Heart left ventricle (tissue), 13 donors: ENCODE measurements at regions not wholly inside any gene's neighbourhood (a gene's known extent, or its start where the extent isn't known, plus 50 kb on each side); places are given as distances from the start of the nearest gene placed in this dataset.

Experiments
- CTCF ChIP-seq, 12 donors: fragments of 200-600 bp; sonication (generic) in 4 of 12; IDR thresholded peaks; one replicate each; pipeline versions ENCODE4 v1.5.0 to v1.8.0; 2018 to 2022; ENCODE audit warnings: antibody characterized with exemption in 12 of 12, mild to moderate bottlenecking in 5 of 12
- POLR2A ChIP-seq, 2 donors: fragments of 450-650 bp; IDR thresholded peaks; one replicate each; pipeline ENCODE4 v1.6.1; 2017; ENCODE audit warnings: antibody characterized with exemption in 2 of 2, mild to moderate bottlenecking in 2 of 2, moderate library complexity in 2 of 2
- donor health status: ischemic (EF 13 %, LVEDD 7.1; RV severe dilation, severe dysfunction).
- donor health status: DM: no; HTN: yes; CAD: no.
- donor health status: DM: no; HTN: no; CAD: no.
- donor health status: ischemic (EF 25% LVEDD 6.9; RV normal size, moderate dysfunction).
- donor health status: ischemic (EF 25% LVEDD 5.7; RV mildly dilated, moderate dysfunction).
- donor health status: ischemic (EF 35%, LVEDD 5.7; RV mildly dilated, moderate dysfunction).
- donor health status: nonischemic (EF 11% LVEDD 7.7; RV severe dilation, severe dysfunction).
- donor health status: DM: yes; HTN: yes; CAD: no.
- donor health status: PGD.
- donor health status: ischemic (EF 29% LVEDD 5.4; RV normal size, mild dysfunction).
- donor health status: nonischemic (EF 23%, LVEDD 6.1; RV moderate dilation, normal function).

GRCh38 chr1:212188599-212189351 lies 96.4 kb upstream of the PPP2R5A start:
- no peak for TF ChIP-seq POLR2A (IDR thresholded peaks at IDR 0.05)
- no peak for TF ChIP-seq CTCF (IDR thresholded peaks at IDR 0.05)
